ENCODE measurements at regions not wholly inside any gene's neighbourhood (a gene's known extent, or its start where the extent isn't known, plus 50 kb on each side); places are given as distances from the start of the nearest gene placed in this dataset.

- H2AFZ ChIP-seq (ENCODE audit: low read depth, low read length), result no peak overlapping the region
- intact Hi-C loops (cut with micrococcal nuclease), result no loop called here
- H3K36me3 ChIP-seq (ENCODE audit: control insufficient read depth, insufficient read depth, low read length), result no peaks in the 10 kb centered on the region
- no peaks in the 10 kb centered on the region for H3K9me1 ChIP-seq (ENCODE audit: control insufficient read depth, insufficient read depth, low read length)
- no peaks in the 10 kb centered on the region for H3K4me1 ChIP-seq (replicated peaks in 1 of 2; ENCODE audit: control insufficient read depth in 2 of 2, insufficient read depth in 2 of 2, low read length in 2 of 2)
- H3K27ac ChIP-seq (ENCODE audit: extremely low read depth, low read depth, low read length), result no peak overlapping the region
- CTCF ChIA-PET (ENCODE audit: low intra/inter-chr PET ratio), result no interaction called here
- no peak overlapping the region for H3K9ac ChIP-seq (ENCODE audit: insufficient read depth in 1 of 2, low read depth in 2 of 2, low read length in 2 of 2)
- no peaks in the 10 kb centered on the region for H3K27me3 ChIP-seq (ENCODE audit: control insufficient read depth in 2 of 2, insufficient read depth in 2 of 2, low read length in 2 of 2)
- no peak overlapping the region for H3K4me2 ChIP-seq (ENCODE audit: insufficient read depth, low read length)
- no peaks in the 10 kb centered on the region for H3K9me3 ChIP-seq (replicated peaks; ENCODE audit: control insufficient read depth, insufficient read depth, low read depth, low read length)
- no TSS peak for BruUV-seq (replicated peaks)
- DNase-seq (ENCODE audit: extremely low read depth in 1 of 4, low spot score in 3 of 4), result no peak
- H4K20me1 ChIP-seq (replicated peaks; ENCODE audit: control insufficient read depth, insufficient read depth, low read length), result no peaks in the 10 kb centered on the region
- FAIRE-seq, result no peak
- POLR2A ChIA-PET, result interaction anchor here (0.6 to 1.1 kb wide), 2 partner anchors 42 to 284 kb away, joined by 3 read pairs; no protein-coding TSS in a partner anchor
- TF ChIP-seq CREBBP (IDR thresholded peaks at IDR 0.05; ENCODE audit: low read depth, low read length) (no peak), ZNF518B (CRISPR knock-in tag; IDR thresholded peaks at IDR 0.05) (no peak), BRF2 (IDR thresholded peaks at IDR 0.05; ENCODE audit: borderline replicate concordance, insufficient read depth, insufficient read length) (no peak), ZNF766 (CRISPR knock-in tag; conservative IDR thresholded peaks at IDR 0.05) (no peak), MAZ (CRISPR knock-in tag; conservative IDR thresholded peaks at IDR 0.05 in 1 of 2, IDR thresholded peaks at IDR 0.05 in 1 of 2) (no peak), UBTF (IDR thresholded peaks at IDR 0.05; ENCODE audit: borderline replicate concordance in 1 of 2, low read depth in 2 of 2, low read length in 2 of 2) (no peak), CBFA2T3 (IDR thresholded peaks at IDR 0.05) (no peak), NFE2 (IDR thresholded peaks at IDR 0.05; ENCODE audit: low read depth) (no peak), MEF2D (tag; conservative IDR thresholded peaks at IDR 0.05; ENCODE audit: low read depth) (no peak)
- ATAC-seq, result no peak
- in situ Hi-C loops (cut with MboI), result no loop called here
- H3K4me3 ChIP-seq, result no peak overlapping the region
- no peaks in the 10 kb centered on the region for H3K79me2 ChIP-seq (ENCODE audit: control insufficient read depth, insufficient read depth, low read length)
- 0% methylated on average over 2 of the region's 2 CpGs for WGBS (ENCODE audit: insufficient coverage, low coverage, missing lambda C conversion rate)
Measured at GRCh38 chr4:121541696-121542095, 155.1 kb downstream of the ANXA5 start.

All from K562 (cell line).